Memory B cell (primary cell): ENCODE measurements at regions not wholly inside any gene's neighbourhood (a gene's known extent, or its start where the extent isn't known, plus 50 kb on each side); places are given as distances from the start of the nearest gene placed in this dataset.
"Not testable (repeated sequence)": the region's sequence is repeated elsewhere in the genome, so short reads cannot be mapped to it uniquely, and the experiment has no call there.

Experiments used
- ATAC-seq: fragments of 150-1000 bp; cut with Tn5 transposase; 2 replicates; pipeline ENCODE4 v1.10.0; 2021; ENCODE audit warnings: low read depth, mild to moderate bottlenecking, moderate library complexity
- DNase-seq, 2 donors: peaks; one replicate each; pipeline ENCODE4 v3.0.0; 2022; ENCODE audit warnings: low spot score in 2 of 2
- H3K27ac Mint-ChIP-seq: one replicate; pipeline ENCODE4 v1.8.0; 2022; ENCODE audit warnings: mild to moderate bottlenecking, moderate library complexity, mixed read lengths
- H3K27me3 Mint-ChIP-seq: one replicate; pipeline ENCODE4 v1.8.0; 2022; ENCODE audit warnings: mixed read lengths
- H3K36me3 Mint-ChIP-seq: one replicate; pipeline ENCODE4 v1.8.0; 2022; ENCODE audit warnings: mild to moderate bottlenecking, mixed read lengths
- H3K4me1 Mint-ChIP-seq: one replicate; pipeline ENCODE4 v1.8.0; 2022; ENCODE audit warnings: mixed read lengths
- H3K4me3 Mint-ChIP-seq: one replicate; pipeline ENCODE4 v1.8.0; 2022; ENCODE audit warnings: mild to moderate bottlenecking, moderate library complexity, mixed read lengths
- H3K9me3 Mint-ChIP-seq: one replicate; pipeline ENCODE4 v1.8.0; 2022; ENCODE audit warnings: mixed read lengths

DNA sequence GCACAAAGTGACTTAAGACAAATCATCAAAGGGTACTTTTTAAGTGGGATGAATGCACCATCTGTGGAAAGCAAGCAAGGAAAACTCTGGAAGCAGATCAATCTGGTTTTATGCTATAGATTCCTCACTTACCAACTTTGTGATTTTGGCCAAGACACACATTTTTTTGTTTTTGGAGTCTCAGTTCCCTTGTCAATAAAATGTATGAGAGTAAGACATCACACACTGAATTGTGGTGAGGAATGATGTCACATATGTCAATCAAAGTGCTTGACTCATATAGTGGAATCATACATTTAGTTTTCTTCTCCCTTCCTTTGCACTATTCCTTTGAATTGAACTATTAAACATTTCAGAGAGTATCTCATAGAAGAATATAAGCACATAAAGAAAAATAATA lies 620.5 kb upstream of the CITED2 start:
- Mint-ChIP-seq H3K4me3 (no peak overlapping the region), H3K4me1 (peaks cover 4% of the 10 kb centered on the region), H3K27me3 (no peaks in the 10 kb centered on the region), H3K27ac (no peak overlapping the region), H3K36me3 (no peaks in the 10 kb centered on the region), H3K9me3 (peaks cover 3% of the 10 kb centered on the region)
- DNase-seq, result no peak
- ATAC-seq, result no peak

DNA sequence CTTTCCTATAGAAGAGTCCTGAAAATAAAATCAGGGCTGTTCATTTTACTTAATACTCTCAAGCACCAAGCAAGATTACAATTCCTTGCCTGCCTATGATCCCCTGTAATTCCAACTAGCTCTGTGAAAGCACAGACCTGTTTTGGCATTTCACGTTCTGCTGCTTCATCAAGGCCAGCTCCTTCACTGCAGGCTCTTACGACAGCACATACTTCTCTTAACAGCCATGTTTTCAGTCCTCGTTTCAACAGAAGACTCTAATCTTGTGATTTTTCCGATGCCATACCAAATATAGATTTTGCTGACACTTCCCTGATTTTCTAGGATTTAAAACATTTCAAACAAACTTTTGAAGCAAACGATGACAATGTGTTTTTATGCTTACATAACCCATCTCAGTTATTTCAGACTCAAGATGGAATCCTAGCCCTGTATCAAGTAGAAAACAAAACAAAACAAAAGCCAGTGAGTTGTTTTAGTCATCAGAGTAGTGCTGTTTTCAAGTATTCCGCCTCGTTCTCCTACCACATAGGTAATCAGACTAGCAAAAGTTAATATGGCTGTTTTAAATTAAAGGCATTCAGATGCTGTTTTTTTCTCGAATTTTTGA lies 616.5 kb upstream of the CITED2 start:
- Mint-ChIP-seq H3K27ac (no peak overlapping the region), H3K27me3 (no peaks in the 10 kb centered on the region), H3K4me3 (no peak overlapping the region), H3K4me1 (no peaks in the 10 kb centered on the region), H3K9me3 (peaks cover 3% of the 10 kb centered on the region), H3K36me3 (no peaks in the 10 kb centered on the region)
- ATAC-seq (no peak), DNase-seq (no peak)

DNA sequence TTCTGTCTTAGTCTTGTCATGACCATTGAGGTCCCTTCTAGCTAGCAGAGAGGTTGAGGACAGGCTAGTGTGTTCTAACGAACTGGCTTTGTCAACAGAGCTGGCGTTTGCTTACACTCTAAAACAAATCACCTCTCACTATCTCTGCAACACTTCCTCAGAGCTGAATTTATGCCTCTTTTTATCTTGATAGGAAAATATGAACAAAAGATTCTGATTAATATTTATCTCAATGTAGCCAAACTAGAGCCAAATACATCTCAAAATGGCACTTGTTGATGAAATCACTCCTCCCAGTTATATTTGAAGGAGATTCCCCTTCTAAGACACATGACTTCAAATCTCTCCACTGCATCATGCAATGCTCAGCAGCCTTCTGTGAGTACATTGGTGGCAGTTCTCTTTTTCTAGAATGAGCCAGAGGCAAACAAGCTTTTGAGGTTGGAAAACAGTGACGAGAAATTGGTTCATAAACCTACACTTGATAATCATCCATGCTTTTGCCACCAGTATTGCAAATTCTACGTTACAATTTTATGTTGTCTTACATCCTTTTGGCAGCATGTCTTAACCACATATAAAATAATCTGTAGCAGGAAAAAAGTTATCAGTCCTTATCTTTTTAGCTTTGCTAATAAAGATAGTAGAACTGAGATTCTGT lies 615.7 kb upstream of the CITED2 start:
- Mint-ChIP-seq H3K9me3 (peaks cover 3% of the 10 kb centered on the region), H3K4me3 (no peak overlapping the region), H3K27me3 (peaks cover 5% of the 10 kb centered on the region), H3K36me3 (peaks cover 3% of the 10 kb centered on the region), H3K27ac (no peak overlapping the region), H3K4me1 (no peaks in the 10 kb centered on the region)
- DNase-seq (no peak), ATAC-seq (no peak)

DNA sequence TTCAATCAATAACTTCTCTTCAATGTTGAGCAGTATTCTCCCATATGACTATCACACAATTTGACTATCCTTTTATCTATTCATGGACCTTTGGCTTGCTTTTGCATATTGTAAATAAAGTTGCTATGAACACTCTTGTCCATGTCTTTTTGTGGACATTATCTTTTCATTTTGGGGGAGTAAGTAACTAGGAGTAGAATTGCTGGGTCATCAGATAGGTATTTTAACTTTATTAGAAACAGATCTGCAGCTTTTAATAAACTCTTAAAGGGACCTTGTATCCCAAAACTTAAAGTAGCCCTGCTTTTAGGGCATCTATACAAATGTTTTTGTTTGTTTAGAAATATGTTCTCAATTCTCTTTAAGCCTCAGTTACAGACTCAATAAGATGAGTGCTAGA lies 614.2 kb upstream of the CITED2 start:
- Mint-ChIP-seq H3K9me3 (peaks cover 1% of the 10 kb centered on the region), H3K4me1 (no peaks in the 10 kb centered on the region), H3K27me3 (peaks cover 6% of the 10 kb centered on the region), H3K36me3 (peaks cover 3% of the 10 kb centered on the region), H3K4me3 (no peak overlapping the region), H3K27ac (no peak overlapping the region)
- ATAC-seq, result no peak
- DNase-seq, result no peak

DNA sequence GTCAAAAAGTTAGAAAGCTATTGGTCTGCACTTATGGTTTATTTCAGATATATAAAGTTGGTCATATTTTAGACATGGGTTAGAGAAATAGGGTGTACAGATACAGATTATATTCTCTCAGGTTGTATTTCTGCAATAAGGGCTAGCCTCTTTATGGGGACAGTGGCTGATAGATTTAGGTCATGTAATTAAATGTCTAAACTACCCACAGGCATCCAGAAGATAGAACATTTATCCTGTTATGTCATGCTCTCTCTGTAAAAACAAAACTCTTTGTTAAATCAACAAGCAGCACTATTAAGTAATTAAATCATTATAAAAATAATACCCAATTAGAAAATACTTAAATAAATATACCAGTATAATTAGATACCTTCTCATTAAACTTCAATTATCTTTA lies 612.6 kb upstream of the CITED2 start:
- Mint-ChIP-seq H3K27me3 (peaks cover 6% of the 10 kb centered on the region), H3K9me3 (no peaks in the 10 kb centered on the region), H3K4me3 (no peak overlapping the region), H3K4me1 (no peaks in the 10 kb centered on the region), H3K36me3 (peaks cover 3% of the 10 kb centered on the region), H3K27ac (no peak overlapping the region)
- DNase-seq (no peak), ATAC-seq (no peak)

DNA sequence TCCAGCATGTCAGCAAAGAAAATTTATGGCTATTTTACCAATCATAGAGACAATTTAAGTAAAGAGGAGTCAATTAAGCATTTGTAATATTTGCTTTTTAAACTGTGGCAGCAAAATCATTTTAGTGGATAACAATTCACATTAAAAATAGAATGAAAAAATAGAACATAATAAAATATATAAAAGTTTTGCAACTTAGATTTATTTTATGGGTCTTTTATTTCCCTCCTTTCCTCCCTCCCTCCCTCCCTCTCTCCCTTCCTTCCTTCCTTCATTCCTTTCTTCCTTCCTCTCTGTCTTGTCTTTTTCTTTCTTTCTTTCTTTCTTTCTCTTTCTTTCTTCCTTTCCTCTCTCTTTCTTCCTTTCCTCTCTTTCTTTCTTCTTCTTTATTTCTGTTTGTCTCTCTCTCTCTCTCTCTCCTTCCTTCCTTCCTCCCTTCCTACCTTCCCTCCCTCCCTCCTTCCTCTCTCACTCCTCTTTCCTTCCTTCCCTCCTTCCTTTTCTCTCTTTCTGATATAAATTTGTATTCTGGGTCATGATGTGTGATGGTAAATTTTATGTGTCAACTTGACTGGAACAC lies 610.9 kb upstream of the CITED2 start:
- Mint-ChIP-seq H3K4me3 (no peak overlapping the region), H3K4me1 (peaks cover 4% of the 10 kb centered on the region), H3K9me3 (no peaks in the 10 kb centered on the region), H3K27me3 (peaks cover 6% of the 10 kb centered on the region), H3K27ac (no peak overlapping the region), H3K36me3 (peaks cover 3% of the 10 kb centered on the region)
- DNase-seq (no peak), ATAC-seq (no peak)

DNA sequence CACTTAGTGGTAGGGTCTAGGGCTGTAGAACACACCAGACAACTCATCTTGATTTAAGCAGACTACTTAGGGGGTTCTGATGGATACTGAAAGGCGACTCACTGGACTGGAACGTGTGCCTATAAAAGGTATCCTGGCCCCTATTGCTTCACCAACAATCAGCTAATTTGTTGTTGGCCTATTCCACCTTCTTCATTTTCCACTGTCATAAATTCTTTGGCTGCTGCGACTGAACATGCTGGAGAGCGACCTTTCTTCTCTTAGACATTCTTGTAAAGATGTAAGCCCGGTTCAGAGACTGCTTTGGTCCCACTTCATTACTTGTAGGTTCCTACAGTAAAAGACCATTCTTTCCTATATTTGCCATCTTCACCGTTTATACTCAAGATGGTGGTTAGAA lies 609.9 kb upstream of the CITED2 start:
- Mint-ChIP-seq H3K9me3 (no peaks in the 10 kb centered on the region), H3K4me3 (no peak overlapping the region), H3K27ac (no peak overlapping the region), H3K4me1 (peaks cover 4% of the 10 kb centered on the region), H3K27me3 (peaks cover 10% of the 10 kb centered on the region), H3K36me3 (peaks cover 3% of the 10 kb centered on the region)
- DNase-seq (no peak), ATAC-seq (no peak)

DNA sequence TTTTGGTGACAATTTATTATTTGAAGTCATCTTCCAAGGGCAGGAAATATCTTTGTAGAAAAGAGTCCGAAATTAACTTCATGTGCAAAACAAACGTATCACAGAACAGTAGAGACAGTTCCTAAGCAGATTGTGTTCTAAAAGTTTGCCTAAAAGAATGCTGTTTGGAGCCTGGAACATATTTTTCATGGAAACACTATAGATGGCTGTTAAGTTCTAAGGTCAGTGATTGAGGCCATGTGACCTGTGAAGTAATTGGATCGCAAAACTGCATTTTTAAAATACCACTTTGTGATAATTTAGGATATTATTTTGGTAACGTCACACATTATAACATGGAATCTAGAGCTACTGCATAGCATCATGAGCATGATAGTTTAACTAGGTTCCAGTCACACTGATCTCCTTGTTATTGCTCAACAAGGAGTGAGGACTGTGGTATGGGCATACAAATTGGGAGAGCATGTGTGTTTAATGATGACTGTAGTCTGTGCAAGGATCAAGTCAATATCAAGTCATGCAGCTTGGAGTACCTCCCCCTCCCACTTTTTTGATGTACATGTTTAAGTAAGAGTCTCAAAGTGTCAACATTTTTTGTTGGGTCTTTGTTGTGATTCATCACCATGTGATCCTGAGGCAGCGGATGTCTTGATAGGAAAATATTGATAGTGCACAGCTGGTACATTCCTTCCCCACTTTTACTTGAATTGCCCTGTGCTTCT lies 609.3 kb upstream of the CITED2 start:
- DNase-seq (no peak), ATAC-seq (no peak)
- Mint-ChIP-seq H3K36me3 (peaks cover 3% of the 10 kb centered on the region), H3K4me3 (no peak overlapping the region), H3K27me3 (peaks cover 10% of the 10 kb centered on the region), H3K4me1 (peaks cover 4% of the 10 kb centered on the region), H3K27ac (no peak overlapping the region), H3K9me3 (no peaks in the 10 kb centered on the region)

DNA sequence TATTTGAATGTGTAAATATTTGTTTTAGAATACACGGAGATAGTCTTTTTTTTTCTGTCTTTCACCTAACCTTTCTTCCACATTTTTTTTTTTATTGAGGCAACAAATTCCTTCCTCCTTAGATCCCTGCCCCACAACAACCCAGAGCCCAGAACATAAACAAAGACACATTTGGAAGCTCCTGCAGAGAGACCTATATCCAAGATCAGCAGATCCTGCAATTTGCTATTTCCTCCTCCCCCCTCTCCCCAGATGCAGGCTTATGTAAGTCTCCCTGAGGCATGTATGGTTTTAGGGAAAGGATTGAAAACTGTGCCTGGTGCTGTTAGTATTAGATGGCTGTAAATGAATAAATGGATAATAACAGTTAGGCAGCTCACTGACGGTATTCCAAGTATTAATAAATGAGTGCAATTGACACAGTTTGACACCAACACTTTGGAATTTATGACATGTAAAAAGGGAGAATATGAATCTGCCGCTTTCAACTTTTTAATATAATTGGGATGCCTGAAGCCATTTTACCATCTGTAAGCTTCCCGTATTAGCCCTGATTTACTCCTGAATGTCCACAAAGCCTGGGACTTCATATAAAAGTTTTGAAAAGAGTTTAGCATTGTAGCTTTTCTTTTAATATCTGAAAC lies 608.3 kb upstream of the CITED2 start:
- ATAC-seq (no peak), DNase-seq (no peak)
- peaks cover 4% of the 10 kb centered on the region for H3K4me1 Mint-ChIP-seq
- no peak overlapping the region for H3K4me3 Mint-ChIP-seq
- H3K27me3 Mint-ChIP-seq, result peaks cover 10% of the 10 kb centered on the region
- peaks cover 3% of the 10 kb centered on the region for H3K36me3 Mint-ChIP-seq
- no peak overlapping the region for H3K27ac Mint-ChIP-seq
- H3K9me3 Mint-ChIP-seq, result no peaks in the 10 kb centered on the region

DNA sequence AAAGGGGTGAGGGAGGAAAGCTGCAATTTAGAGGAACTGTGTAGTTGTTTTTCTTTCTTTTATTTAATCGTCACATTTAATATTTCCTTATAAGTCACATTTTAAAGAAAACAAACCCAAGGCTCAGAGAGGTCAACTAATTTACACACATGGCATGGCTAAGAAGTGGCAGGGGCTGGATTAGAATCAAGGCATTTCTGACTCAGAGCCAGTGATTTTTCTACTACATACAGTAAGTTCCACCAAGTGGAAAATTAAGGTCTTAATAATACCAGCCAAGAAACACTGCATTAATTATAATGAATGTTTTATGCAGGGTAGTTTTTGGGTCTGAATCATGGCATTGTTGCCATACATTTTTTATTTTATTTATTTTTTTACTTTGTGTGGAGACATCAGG lies 607.7 kb upstream of the CITED2 start:
- Mint-ChIP-seq H3K36me3 (peaks cover 3% of the 10 kb centered on the region), H3K4me3 (no peak overlapping the region), H3K9me3 (no peaks in the 10 kb centered on the region), H3K27ac (no peak overlapping the region), H3K27me3 (peaks cover 12% of the 10 kb centered on the region), H3K4me1 (peaks cover 4% of the 10 kb centered on the region)
- DNase-seq, result no peak
- ATAC-seq, result no peak

DNA sequence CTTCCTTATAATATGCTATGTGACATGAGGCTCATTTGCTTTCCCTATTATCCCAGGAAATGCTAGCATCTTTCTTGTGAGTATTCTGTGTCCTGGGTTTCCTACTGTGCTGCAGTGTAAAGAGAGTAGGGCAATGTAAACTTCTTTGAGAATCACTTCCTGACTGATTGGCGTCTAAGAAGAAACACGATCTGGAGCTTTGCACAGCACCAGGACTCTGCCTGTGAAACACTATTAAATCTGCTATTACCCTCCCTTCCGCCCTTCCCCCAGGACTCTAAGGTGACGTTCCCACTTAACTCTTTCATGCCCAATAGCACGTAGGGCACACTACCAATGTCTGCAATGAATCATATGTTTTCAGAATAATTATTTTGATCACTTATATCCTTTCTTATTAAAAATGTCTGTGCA lies 607.3 kb upstream of the CITED2 start:
- H3K27me3 Mint-ChIP-seq, result peaks cover 12% of the 10 kb centered on the region
- H3K4me1 Mint-ChIP-seq, result peaks cover 4% of the 10 kb centered on the region
- H3K36me3 Mint-ChIP-seq, result peaks cover 3% of the 10 kb centered on the region
- ATAC-seq, result peak; percentile 21
- no peak overlapping the region for H3K27ac Mint-ChIP-seq
- no peak overlapping the region for H3K4me3 Mint-ChIP-seq
- H3K9me3 Mint-ChIP-seq, result no peaks in the 10 kb centered on the region
- DNase-seq, result no peak

DNA sequence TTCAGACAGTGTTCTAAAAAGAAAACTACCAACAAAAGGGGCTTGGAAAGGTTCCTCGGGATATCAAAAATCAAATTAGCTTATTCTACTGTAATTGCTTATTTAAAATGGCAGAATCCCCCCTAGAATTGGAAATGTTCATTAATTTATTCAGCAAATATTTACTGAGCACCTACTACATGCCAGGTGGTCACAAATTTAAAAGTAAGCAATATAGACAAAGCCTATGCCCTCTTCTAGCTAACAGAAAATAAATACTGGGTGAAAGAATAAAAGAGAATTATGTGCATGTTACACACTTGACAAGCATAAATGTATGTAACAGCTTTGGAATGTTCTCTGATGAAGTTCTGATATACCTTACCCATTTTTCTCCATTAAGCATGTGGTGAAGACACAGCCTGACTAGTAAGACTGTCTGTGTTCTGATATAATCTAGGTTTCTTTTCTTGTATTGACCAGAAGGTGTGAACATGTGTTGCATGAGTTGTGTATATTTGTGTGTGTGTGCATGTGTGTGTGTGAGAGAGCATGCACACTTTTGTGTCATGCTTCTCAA lies 606.7 kb upstream of the CITED2 start:
- ATAC-seq, result no peak
- no peak for DNase-seq
- Mint-ChIP-seq H3K4me1 (peaks cover 4% of the 10 kb centered on the region), H3K9me3 (no peaks in the 10 kb centered on the region), H3K27me3 (peaks cover 12% of the 10 kb centered on the region), H3K4me3 (no peak overlapping the region), H3K27ac (no peak overlapping the region), H3K36me3 (peaks cover 3% of the 10 kb centered on the region)

DNA sequence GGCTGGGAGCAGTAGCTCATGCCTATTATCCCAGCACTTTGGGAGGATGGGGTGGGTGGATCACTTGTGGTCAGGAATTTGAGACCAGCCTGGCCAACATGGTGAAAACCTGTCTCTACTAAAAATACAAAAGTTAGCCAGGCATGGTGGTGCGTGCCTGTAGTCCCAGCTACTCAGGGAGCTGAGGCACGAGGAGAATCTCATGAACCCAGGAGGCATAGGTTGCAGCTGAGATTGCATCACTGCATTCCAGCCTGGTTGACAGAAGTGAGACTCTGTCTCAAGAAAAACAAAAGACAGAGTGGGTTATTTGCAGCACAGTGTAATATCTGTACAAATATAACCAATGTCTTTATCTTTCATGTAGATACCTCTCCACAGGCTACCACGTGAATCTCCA lies 606.2 kb upstream of the CITED2 start:
- not testable (repeated sequence) for DNase-seq, H3K36me3 Mint-ChIP-seq, H3K27ac Mint-ChIP-seq, ATAC-seq, H3K9me3 Mint-ChIP-seq, H3K4me1 Mint-ChIP-seq, H3K4me3 Mint-ChIP-seq
- H3K27me3 Mint-ChIP-seq, result peaks cover 12% of the 10 kb centered on the region
